HepG2 (cell line): ENCODE measurements at regions not wholly inside any gene's neighbourhood (a gene's known extent, or its start where the extent isn't known, plus 50 kb on each side); places are given as distances from the start of the nearest gene placed in this dataset.

ENCODE experiments used
- ATAC-seq: fragments of 200-7000 bp; cut with Tn5 transposase; 3 replicates; pipeline ENCODE4 v1.9.1; 2020; ENCODE audit warnings: mild to moderate bottlenecking, moderate library complexity
- BruUV-seq: library from RNA; stranded (reverse); fragments of 400-500 nt; replicated peaks from 2 replicates; lab custom pipeline; 2021; lab: Mats Ljungman, UMichigan
- CTCF ChIA-PET: fragments of 300-600 bp; formaldehyde crosslinking; extraction: SDS; loops from one replicate; lab custom pipeline; 2021; ENCODE audit warnings: low total read pairs, inconsistent platforms, low intra/inter-chr PET ratio; lab: Yijun Ruan, JAX
- POLR2A ChIA-PET: fragments of 350-600 bp; sonication (Branson Sonifier 250); formaldehyde crosslinking; loops from one replicate; lab custom pipeline; 2020; ENCODE audit warnings: antibody characterized with exemption, inconsistent platforms; lab: Yijun Ruan, JAX
- DNase-seq: peaks from one replicate; pipeline ENCODE4 v3.0.0-alpha.2; 2015; ENCODE audit warnings: low spot score
- FAIRE-seq: peaks from 3 replicates; lab custom pipeline; 2011; peaks lifted over from hg19 to GRCh38; lab: Jason Lieb, UNC
- H2AFZ ChIP-seq: one replicate; pipeline ENCODE4 v1.6.1; 2011; ENCODE audit warnings: low read length, inconsistent platforms
- H3K27ac ChIP-seq: fragments of 300-600 bp; 3 replicates; pipeline ENCODE4 v1.8.0; 2011; ENCODE audit warnings: mixed run types, mild to moderate bottlenecking, mixed read lengths, low read length, inconsistent platforms; ENCODE audit not compliant: insufficient read depth; ENCODE audit errors: extremely low read length
- H3K27me3 ChIP-seq, 2 experiments: fragments of 200-600 bp in 1 of 2; 2 replicates in 1 of 2; 3 replicates in 1 of 2; pipeline versions ENCODE4 v1.6.0 to v1.8.0; 2011; ENCODE audit warnings: low read length in 2 of 2, mild to moderate bottlenecking in 2 of 2, moderate library complexity in 2 of 2, inconsistent platforms in 1 of 2; ENCODE audit not compliant: insufficient read depth in 2 of 2, control insufficient read depth in 1 of 2
- H3K36me3 ChIP-seq, 2 experiments: fragments of 200-600 bp in 1 of 2; replicated peaks in 1 of 2; 2 replicates in 1 of 2; 3 replicates in 1 of 2; pipeline versions ENCODE4 v1.5.1 to v1.8.0; 2011; ENCODE audit warnings: low read length in 2 of 2, inconsistent platforms in 1 of 2; ENCODE audit not compliant: insufficient read depth in 2 of 2, control insufficient read depth in 1 of 2
- H3K4me1 ChIP-seq: 2 replicates; pipeline ENCODE4 v1.5.1; 2012; ENCODE audit warnings: low read length, inconsistent platforms; ENCODE audit not compliant: insufficient read depth
- H3K4me2 ChIP-seq: 2 replicates; pipeline ENCODE4 v1.6.0; 2011; ENCODE audit warnings: low read depth, low read length, inconsistent platforms
- H3K4me3 ChIP-seq, 3 experiments: fragments of 200-600 bp in 1 of 3; sonication (generic), shearing (Covaris generic) in 1 of 3; replicated peaks in 1 of 3; 2 replicates each; pipeline ENCODE4 v1.5.1; 2011 to 2016; ENCODE audit warnings: low read length in 3 of 3, inconsistent platforms in 2 of 3, low read depth in 2 of 3, mild to moderate bottlenecking in 2 of 3, control low read depth in 1 of 3, mixed read lengths in 1 of 3; ENCODE audit not compliant: insufficient read depth in 1 of 3
- H3K79me2 ChIP-seq: one replicate; pipeline ENCODE4 v1.6.1; 2011; ENCODE audit warnings: low read length, inconsistent platforms; ENCODE audit not compliant: insufficient read depth
- H3K9ac ChIP-seq: 2 replicates; pipeline ENCODE4 v1.6.0; 2011; ENCODE audit warnings: mild to moderate bottlenecking, low read depth, low read length, inconsistent platforms; ENCODE audit not compliant: insufficient read depth
- H3K9me3 ChIP-seq: 2 replicates; pipeline ENCODE4 v1.5.1; 2012; ENCODE audit warnings: mild to moderate bottlenecking, low read length
- H4K20me1 ChIP-seq: 2 replicates; pipeline ENCODE4 v1.6.0; 2011; ENCODE audit warnings: inconsistent platforms, mild to moderate bottlenecking, low read length, moderate library complexity; ENCODE audit not compliant: insufficient read depth
- CENPT ChIP-seq: sonication (generic); formaldehyde crosslinking; IDR thresholded peaks from 2 replicates; pipeline ENCODE4 v1.8.0; 2022; ENCODE audit warnings: low read depth, mild to moderate bottlenecking, moderate library complexity, missing genetic modification reagents
- DNMT1 ChIP-seq: sonication (generic); formaldehyde crosslinking; IDR thresholded peaks from 2 replicates; pipeline ENCODE4 v1.5.1; 2020; ENCODE audit warnings: mild to moderate bottlenecking, missing genetic modification reagents
- ETV6 ChIP-seq: sonication (generic); formaldehyde crosslinking; conservative IDR thresholded peaks from 2 replicates; pipeline ENCODE4 v1.4.0; 2020; ENCODE audit warnings: missing genetic modification reagents
- GABPB1 ChIP-seq: IDR thresholded peaks from 2 replicates; pipeline ENCODE4 v1.6.1; 2016; ENCODE audit warnings: mild to moderate bottlenecking, missing genetic modification reagents, moderate library complexity, missing compliant biosample characterization
- HOXA7 ChIP-seq: sonication (generic); formaldehyde crosslinking; IDR thresholded peaks from 2 replicates; pipeline ENCODE4 v1.8.1; 2022; ENCODE audit warnings: mild to moderate bottlenecking, missing genetic modification reagents, moderate library complexity
- PAX8 ChIP-seq: sonication (generic); formaldehyde crosslinking; IDR thresholded peaks from 2 replicates; pipeline ENCODE4 v1.8.0; 2022; ENCODE audit warnings: mild to moderate bottlenecking, missing genetic modification reagents, borderline replicate concordance
- SPEN ChIP-seq: sonication (generic); formaldehyde crosslinking; IDR thresholded peaks from 2 replicates; pipeline ENCODE4 v1.5.1; 2020; ENCODE audit warnings: low read depth, mild to moderate bottlenecking, missing genetic modification reagents
- THAP11 ChIP-seq: IDR thresholded peaks from 2 replicates; pipeline ENCODE4 v1.6.1; 2016; ENCODE audit warnings: missing biosample characterization, missing genetic modification reagents
- ZBTB21 ChIP-seq: sonication (generic); formaldehyde crosslinking; IDR thresholded peaks from 2 replicates; pipeline ENCODE4 v1.4.0; 2020; ENCODE audit warnings: missing genetic modification reagents
- ZNF235 ChIP-seq: sonication (generic); formaldehyde crosslinking; IDR thresholded peaks from 2 replicates; pipeline ENCODE4 v1.8.1; 2023; ENCODE audit warnings: mild to moderate bottlenecking, missing genetic modification reagents, borderline replicate concordance
- ZNF431 ChIP-seq: sonication (generic); formaldehyde crosslinking; IDR thresholded peaks from 2 replicates; pipeline ENCODE4 v1.9.0; 2022; ENCODE audit warnings: missing genetic modification reagents, low read depth, mild to moderate bottlenecking, borderline replicate concordance
- ZNF580 ChIP-seq: IDR thresholded peaks from 2 replicates; pipeline ENCODE4 v1.6.1; 2016; ENCODE audit warnings: low read depth, borderline replicate concordance
- ZNF670 ChIP-seq: sonication (generic); formaldehyde crosslinking; IDR thresholded peaks from 2 replicates; pipeline ENCODE4 v1.8.0; 2022; ENCODE audit warnings: mild to moderate bottlenecking, missing genetic modification reagents, borderline replicate concordance
- ZNF775 ChIP-seq: sonication (generic); formaldehyde crosslinking; IDR thresholded peaks from 2 replicates; pipeline ENCODE4 v1.4.0; 2020; ENCODE audit warnings: missing genetic modification reagents, mild to moderate bottlenecking, moderate library complexity, borderline replicate concordance
- WGBS: methylation state at CpG from one replicate; pipeline ENCODE4 v1.1.6; 2017; ENCODE audit warnings: low lambda C conversion rate; 5-methylcytosine and 5-hydroxymethylcytosine counted together
- in situ Hi-C: cut with HindIII; loops from 2 replicates; pipeline ENCODE4 v1.10.0; 2017; ENCODE audit warnings: low pct_unique_long_range_greater_than_20kb; ENCODE audit not compliant: extremely low pct_ligation_motif_present
- intact Hi-C: fragments of 100-400 bp; cut with micrococcal nuclease; formaldehyde crosslinking; loops from one replicate; pipeline ENCODE4 v1.10.0; 2022; ENCODE audit not compliant: unreplicated experiment
- TF ChIP-seq, protein P1 (sequence below): sonication (generic); formaldehyde crosslinking; conservative IDR thresholded peaks from 2 replicates; pipeline ENCODE4 v1.4.0; 2020; ENCODE audit warnings: missing genetic modification reagents
- TF ChIP-seq, protein P2 (sequence below): IDR thresholded peaks from 2 replicates; pipeline ENCODE4 v1.4.0; 2020; ENCODE audit warnings: mild to moderate bottlenecking, missing genetic modification reagents
- TF ChIP-seq, protein P3 (sequence below): sonication (generic); formaldehyde crosslinking; IDR thresholded peaks from 2 replicates; pipeline ENCODE4 v1.9.0; 2022; ENCODE audit warnings: missing genetic modification reagents, mild to moderate bottlenecking, borderline replicate concordance
- TF ChIP-seq, protein P4 (sequence below): IDR thresholded peaks from 2 replicates; pipeline ENCODE4 v1.6.1; 2016; ENCODE audit warnings: missing biosample characterization, missing genetic modification reagents, low read depth

DNA sequence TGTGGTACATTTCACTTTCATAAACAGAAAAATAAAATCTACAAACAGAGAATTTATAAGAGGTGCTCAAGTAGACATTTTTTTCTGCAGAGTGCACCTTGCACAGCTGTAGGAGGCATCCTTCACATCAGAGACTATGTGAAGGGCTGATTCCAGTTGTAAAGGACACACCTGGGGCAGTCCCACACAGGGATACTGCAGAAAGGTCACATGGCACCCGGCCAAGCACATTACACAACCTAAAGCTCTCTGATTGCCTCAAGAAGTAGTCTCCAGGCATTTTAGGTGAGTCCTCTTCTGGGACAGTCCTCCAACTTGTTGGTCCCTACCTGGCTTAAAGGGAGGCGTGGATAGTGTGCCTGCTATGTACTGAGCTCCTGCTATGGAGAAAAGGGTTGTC, 502.9 kb upstream of the NOX3 start:
- Histone ChIP-seq H3K79me2 (no peaks in the 10 kb centered on the region), H3K4me1 (0 out of 2 replicates have a peak, but pooled peaks cover 7% of the 10 kb centered on the region), H3K27ac (no peak overlapping the region), H3K4me2 (no peak overlapping the region), H3K4me3 (no peak overlapping the region), H4K20me1 (no peaks in the 10 kb centered on the region), H2AFZ (no peak overlapping the region), H3K36me3 (no peaks in the 10 kb centered on the region), H3K9ac (no peak overlapping the region), H3K27me3 (no peaks in the 10 kb centered on the region), H3K9me3 (no peaks in the 10 kb centered on the region)
- intact Hi-C loops = no loop called here
- ATAC-seq (no peak), DNase-seq (no peak), FAIRE-seq (no peak)
- CTCF ChIA-PET = no interaction called here
- POLR2A ChIA-PET = no interaction called here
- no TSS peak for BruUV-seq
- 7% methylated on average over 2 of the region's 2 CpGs for WGBS
- in situ Hi-C loops = no loop called here
- TF ChIP-seq, protein P1, sequence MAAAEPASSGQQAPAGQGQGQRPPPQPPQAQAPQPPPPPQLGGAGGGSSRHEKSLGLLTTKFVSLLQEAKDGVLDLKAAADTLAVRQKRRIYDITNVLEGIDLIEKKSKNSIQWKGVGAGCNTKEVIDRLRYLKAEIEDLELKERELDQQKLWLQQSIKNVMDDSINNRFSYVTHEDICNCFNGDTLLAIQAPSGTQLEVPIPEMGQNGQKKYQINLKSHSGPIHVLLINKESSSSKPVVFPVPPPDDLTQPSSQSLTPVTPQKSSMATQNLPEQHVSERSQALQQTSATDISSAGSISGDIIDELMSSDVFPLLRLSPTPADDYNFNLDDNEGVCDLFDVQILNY (CRISPR knock-in tag) = no peak
- no peak for TF ChIP-seq ZBTB21
- no peak for TF ChIP-seq ZNF670
- TF ChIP-seq SPEN (CRISPR knock-in tag) = no peak
- TF ChIP-seq ZNF775 (CRISPR knock-in tag) = no peak
- no peak for TF ChIP-seq DNMT1
- TF ChIP-seq ZNF580 = no peak
- TF ChIP-seq, protein P2, sequence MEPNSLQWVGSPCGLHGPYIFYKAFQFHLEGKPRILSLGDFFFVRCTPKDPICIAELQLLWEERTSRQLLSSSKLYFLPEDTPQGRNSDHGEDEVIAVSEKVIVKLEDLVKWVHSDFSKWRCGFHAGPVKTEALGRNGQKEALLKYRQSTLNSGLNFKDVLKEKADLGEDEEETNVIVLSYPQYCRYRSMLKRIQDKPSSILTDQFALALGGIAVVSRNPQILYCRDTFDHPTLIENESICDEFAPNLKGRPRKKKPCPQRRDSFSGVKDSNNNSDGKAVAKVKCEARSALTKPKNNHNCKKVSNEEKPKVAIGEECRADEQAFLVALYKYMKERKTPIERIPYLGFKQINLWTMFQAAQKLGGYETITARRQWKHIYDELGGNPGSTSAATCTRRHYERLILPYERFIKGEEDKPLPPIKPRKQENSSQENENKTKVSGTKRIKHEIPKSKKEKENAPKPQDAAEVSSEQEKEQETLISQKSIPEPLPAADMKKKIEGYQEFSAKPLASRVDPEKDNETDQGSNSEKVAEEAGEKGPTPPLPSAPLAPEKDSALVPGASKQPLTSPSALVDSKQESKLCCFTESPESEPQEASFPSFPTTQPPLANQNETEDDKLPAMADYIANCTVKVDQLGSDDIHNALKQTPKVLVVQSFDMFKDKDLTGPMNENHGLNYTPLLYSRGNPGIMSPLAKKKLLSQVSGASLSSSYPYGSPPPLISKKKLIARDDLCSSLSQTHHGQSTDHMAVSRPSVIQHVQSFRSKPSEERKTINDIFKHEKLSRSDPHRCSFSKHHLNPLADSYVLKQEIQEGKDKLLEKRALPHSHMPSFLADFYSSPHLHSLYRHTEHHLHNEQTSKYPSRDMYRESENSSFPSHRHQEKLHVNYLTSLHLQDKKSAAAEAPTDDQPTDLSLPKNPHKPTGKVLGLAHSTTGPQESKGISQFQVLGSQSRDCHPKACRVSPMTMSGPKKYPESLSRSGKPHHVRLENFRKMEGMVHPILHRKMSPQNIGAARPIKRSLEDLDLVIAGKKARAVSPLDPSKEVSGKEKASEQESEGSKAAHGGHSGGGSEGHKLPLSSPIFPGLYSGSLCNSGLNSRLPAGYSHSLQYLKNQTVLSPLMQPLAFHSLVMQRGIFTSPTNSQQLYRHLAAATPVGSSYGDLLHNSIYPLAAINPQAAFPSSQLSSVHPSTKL (CRISPR knock-in tag) = no peak
- no peak for TF ChIP-seq HOXA7 (CRISPR knock-in tag)
- no peak for TF ChIP-seq ZNF431
- no peak for TF ChIP-seq CENPT (CRISPR knock-in tag)
- TF ChIP-seq PAX8 = no peak
- TF ChIP-seq THAP11 (CRISPR knock-in tag) = no peak
- no peak for TF ChIP-seq ETV6
- TF ChIP-seq, protein P3, sequence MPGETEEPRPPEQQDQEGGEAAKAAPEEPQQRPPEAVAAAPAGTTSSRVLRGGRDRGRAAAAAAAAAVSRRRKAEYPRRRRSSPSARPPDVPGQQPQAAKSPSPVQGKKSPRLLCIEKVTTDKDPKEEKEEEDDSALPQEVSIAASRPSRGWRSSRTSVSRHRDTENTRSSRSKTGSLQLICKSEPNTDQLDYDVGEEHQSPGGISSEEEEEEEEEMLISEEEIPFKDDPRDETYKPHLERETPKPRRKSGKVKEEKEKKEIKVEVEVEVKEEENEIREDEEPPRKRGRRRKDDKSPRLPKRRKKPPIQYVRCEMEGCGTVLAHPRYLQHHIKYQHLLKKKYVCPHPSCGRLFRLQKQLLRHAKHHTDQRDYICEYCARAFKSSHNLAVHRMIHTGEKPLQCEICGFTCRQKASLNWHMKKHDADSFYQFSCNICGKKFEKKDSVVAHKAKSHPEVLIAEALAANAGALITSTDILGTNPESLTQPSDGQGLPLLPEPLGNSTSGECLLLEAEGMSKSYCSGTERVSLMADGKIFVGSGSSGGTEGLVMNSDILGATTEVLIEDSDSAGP (CRISPR knock-in tag) = no peak
- no peak for TF ChIP-seq ZNF235 (CRISPR knock-in tag)
- TF ChIP-seq, protein P4, sequence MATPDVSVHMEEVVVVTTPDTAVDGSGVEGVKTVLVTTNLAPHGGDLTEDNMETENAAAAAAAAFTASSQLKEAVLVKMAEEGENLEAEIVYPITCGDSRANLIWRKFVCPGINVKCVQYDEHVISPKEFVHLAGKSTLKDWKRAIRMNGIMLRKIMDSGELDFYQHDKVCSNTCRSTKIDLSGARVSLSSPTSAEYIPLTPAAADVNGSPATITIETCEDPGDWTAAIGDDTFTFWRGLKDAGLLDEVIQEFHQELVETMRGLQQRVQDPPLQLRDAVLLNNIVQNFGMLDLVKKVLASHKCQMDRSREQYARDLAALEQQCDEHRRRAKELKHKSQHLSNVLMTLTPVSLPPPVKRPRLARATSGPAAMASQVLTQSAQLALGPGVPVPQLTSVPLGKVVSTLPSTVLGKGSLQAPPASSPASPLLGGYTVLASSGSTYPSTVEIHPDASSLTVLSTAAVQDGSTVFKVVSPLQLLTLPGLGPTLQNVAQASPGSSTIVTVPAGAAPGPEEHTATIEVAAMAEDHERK (CRISPR knock-in tag) = no peak
- no peak for TF ChIP-seq GABPB1 (CRISPR knock-in tag)
